DND-41 (cell line): ENCODE measurements at regions not wholly inside any gene's neighbourhood (a gene's known extent, or its start where the extent isn't known, plus 50 kb on each side); places are given as distances from the start of the nearest gene placed in this dataset.

ENCODE experiments used
- EZH2 ChIP-seq: IDR thresholded peaks from 3 replicates; pipeline ENCODE4 v1.6.1; 2012; ENCODE audit warnings: borderline replicate concordance, low read depth, mild to moderate bottlenecking, moderate library complexity, low read length, inconsistent platforms; ENCODE audit not compliant: severe bottlenecking
- TF ChIP-seq, protein P1 (sequence below): IDR thresholded peaks from 2 replicates; pipeline ENCODE4 v1.5.1; 2012; ENCODE audit warnings: borderline replicate concordance, low read length, moderate library complexity, mild to moderate bottlenecking; ENCODE audit not compliant: poor library complexity, severe bottlenecking; ENCODE audit errors: extremely low read depth

DNA sequence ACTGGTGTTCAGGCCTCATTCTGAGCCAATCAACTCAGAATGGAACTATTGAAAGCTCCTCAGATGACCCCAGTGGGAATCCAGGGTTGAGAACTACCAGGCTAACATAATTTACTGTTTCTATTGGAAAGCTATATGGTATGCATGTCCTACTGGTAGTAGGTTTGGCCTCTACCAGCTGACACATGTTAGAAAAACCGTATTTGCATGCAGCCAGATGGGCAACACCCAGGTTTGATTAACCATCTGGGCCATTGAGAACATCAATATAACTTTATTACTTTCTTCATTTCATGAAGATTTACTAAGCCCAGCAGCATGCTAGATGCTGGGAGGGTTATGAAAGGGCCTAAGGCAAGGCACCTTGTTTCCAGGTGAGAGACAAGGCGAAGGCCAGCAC is 181.4 kb upstream of the PARP11 start:
- TF ChIP-seq, protein P1, sequence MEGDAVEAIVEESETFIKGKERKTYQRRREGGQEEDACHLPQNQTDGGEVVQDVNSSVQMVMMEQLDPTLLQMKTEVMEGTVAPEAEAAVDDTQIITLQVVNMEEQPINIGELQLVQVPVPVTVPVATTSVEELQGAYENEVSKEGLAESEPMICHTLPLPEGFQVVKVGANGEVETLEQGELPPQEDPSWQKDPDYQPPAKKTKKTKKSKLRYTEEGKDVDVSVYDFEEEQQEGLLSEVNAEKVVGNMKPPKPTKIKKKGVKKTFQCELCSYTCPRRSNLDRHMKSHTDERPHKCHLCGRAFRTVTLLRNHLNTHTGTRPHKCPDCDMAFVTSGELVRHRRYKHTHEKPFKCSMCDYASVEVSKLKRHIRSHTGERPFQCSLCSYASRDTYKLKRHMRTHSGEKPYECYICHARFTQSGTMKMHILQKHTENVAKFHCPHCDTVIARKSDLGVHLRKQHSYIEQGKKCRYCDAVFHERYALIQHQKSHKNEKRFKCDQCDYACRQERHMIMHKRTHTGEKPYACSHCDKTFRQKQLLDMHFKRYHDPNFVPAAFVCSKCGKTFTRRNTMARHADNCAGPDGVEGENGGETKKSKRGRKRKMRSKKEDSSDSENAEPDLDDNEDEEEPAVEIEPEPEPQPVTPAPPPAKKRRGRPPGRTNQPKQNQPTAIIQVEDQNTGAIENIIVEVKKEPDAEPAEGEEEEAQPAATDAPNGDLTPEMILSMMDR: no peak
- TF ChIP-seq EZH2: no peak
